IMR-90 (cell line): ENCODE measurements at regions not wholly inside any gene's neighbourhood (a gene's known extent, or its start where the extent isn't known, plus 50 kb on each side); places are given as distances from the start of the nearest gene placed in this dataset.

Source experiments
- ATAC-seq: fragments of 200-7000 bp; cut with Tn5 transposase; 2 replicates; pipeline ENCODE4 v1.9.1; 2020; ENCODE audit warnings: low read depth, mild to moderate bottlenecking, moderate library complexity
- BruUV-seq: library from RNA; stranded (reverse); fragments of 400-500 nt; replicated peaks from 2 replicates; lab custom pipeline; 2021; lab: Mats Ljungman, UMichigan
- CTCF ChIA-PET: fragments of 300-600 bp; formaldehyde crosslinking; extraction: SDS; loops from one replicate; lab custom pipeline; 2021; ENCODE audit warnings: antibody characterized with exemption; lab: Yijun Ruan, JAX
- POLR2A ChIA-PET: fragments of 300-600 bp; sonication (Branson Sonifier 250); formaldehyde crosslinking; loops from one replicate; lab custom pipeline; 2022; ENCODE audit warnings: antibody characterized with exemption; ENCODE audit not compliant: unreplicated experiment; lab: Charles Lee
- DNase-seq: peaks from one replicate; pipeline ENCODE4 v3.0.0; 2013
- H2AFZ ChIP-seq: replicated peaks from 2 replicates; pipeline ENCODE3; 2013; ENCODE audit warnings: low read length, mild to moderate bottlenecking; ENCODE audit not compliant: poor library complexity
- H2AK5ac ChIP-seq: 2 replicates; pipeline ENCODE4 v1.6.1; 2013; ENCODE audit warnings: low read depth, low read length, inconsistent platforms
- H2AK9ac ChIP-seq: replicated peaks from 2 replicates; pipeline ENCODE3; 2013; ENCODE audit warnings: mild to moderate bottlenecking, low read depth, low read length, moderate library complexity; ENCODE audit not compliant: poor library complexity
- H2BK120ac ChIP-seq: 2 replicates; pipeline ENCODE4 v1.6.1; 2013; ENCODE audit warnings: low read depth, low read length, inconsistent platforms
- H2BK15ac ChIP-seq: 3 replicates; pipeline ENCODE4 v1.6.1; 2013; ENCODE audit warnings: low read depth, low read length, inconsistent platforms
- H2BK20ac ChIP-seq: 2 replicates; pipeline ENCODE4 v1.6.1; 2013; ENCODE audit warnings: low read depth, mild to moderate bottlenecking, inconsistent platforms, low read length, moderate library complexity
- H2BK5ac ChIP-seq: 2 replicates; pipeline ENCODE4 v1.6.1; 2013; ENCODE audit warnings: mild to moderate bottlenecking, low read depth, low read length, inconsistent platforms; ENCODE audit not compliant: poor library complexity, severe bottlenecking
- H3K14ac ChIP-seq: replicated peaks from 2 replicates; pipeline ENCODE4 v1.6.1; 2013; ENCODE audit warnings: low read depth, low read length, inconsistent platforms
- H3K18ac ChIP-seq: 2 replicates; pipeline ENCODE4 v1.6.1; 2013; ENCODE audit warnings: low read depth, low read length, control low read depth
- H3K23ac ChIP-seq: 2 replicates; pipeline ENCODE4 v1.6.1; 2013; ENCODE audit warnings: low read depth, low read length, inconsistent platforms
- H3K27ac ChIP-seq: 2 replicates; pipeline ENCODE4 v1.5.1; 2013; ENCODE audit warnings: mild to moderate bottlenecking, control low read depth, low read length; ENCODE audit not compliant: insufficient read depth
- H3K27me3 ChIP-seq: 2 replicates; pipeline ENCODE4 v1.6.1; 2013; ENCODE audit warnings: low read length; ENCODE audit not compliant: control insufficient read depth, insufficient read depth
- H3K36me3 ChIP-seq: 2 replicates; pipeline ENCODE4 v1.6.1; 2013; ENCODE audit warnings: low read length, mixed read lengths; ENCODE audit not compliant: control insufficient read depth, insufficient read depth
- H3K4ac ChIP-seq: 2 replicates; pipeline ENCODE4 v1.6.1; 2013; ENCODE audit warnings: low read depth, low read length, inconsistent platforms
- H3K4me1 ChIP-seq: 2 replicates; pipeline ENCODE4 v1.6.1; 2013; ENCODE audit warnings: low read length, mixed read lengths; ENCODE audit not compliant: control insufficient read depth, insufficient read depth
- H3K4me2 ChIP-seq: 2 replicates; pipeline ENCODE4 v1.6.1; 2013; ENCODE audit warnings: low read depth, mild to moderate bottlenecking, control low read depth, low read length, moderate library complexity
- H3K4me3 ChIP-seq: 2 replicates; pipeline ENCODE4 v1.5.1; 2013; ENCODE audit warnings: low read depth, mild to moderate bottlenecking, control low read depth, low read length, moderate library complexity; ENCODE audit not compliant: insufficient read depth
- H3K56ac ChIP-seq: 2 replicates; pipeline ENCODE4 v1.6.1; 2013; ENCODE audit warnings: low read length, inconsistent platforms; ENCODE audit not compliant: insufficient read depth; ENCODE audit errors: extremely low read depth
- H3K79me1 ChIP-seq, 2 experiments: 2 replicates each; pipeline ENCODE4 v1.6.1; 2013; ENCODE audit warnings: low read length in 2 of 2, inconsistent platforms in 1 of 2, low read depth in 1 of 2
- H3K9ac ChIP-seq: 2 replicates; pipeline ENCODE4 v1.6.1; 2013; ENCODE audit warnings: low read depth, low read length, control low read depth
- H3K9me1 ChIP-seq: 2 replicates; pipeline ENCODE4 v1.6.1; 2013; ENCODE audit warnings: low read length, inconsistent platforms; ENCODE audit not compliant: insufficient read depth
- H3K9me3 ChIP-seq: 2 replicates; pipeline ENCODE4 v1.6.1; 2013; ENCODE audit warnings: low read length; ENCODE audit not compliant: control insufficient read depth, insufficient read depth
- H4K20me1 ChIP-seq: 2 replicates; pipeline ENCODE4 v1.6.1; 2013; ENCODE audit warnings: low read length, inconsistent platforms; ENCODE audit not compliant: insufficient read depth
- H4K5ac ChIP-seq: 2 replicates; pipeline ENCODE4 v1.6.1; 2013; ENCODE audit warnings: mild to moderate bottlenecking, low read depth, low read length, control low read depth
- H4K8ac ChIP-seq, 2 experiments: 2 replicates each; pipeline ENCODE4 v1.6.1; 2013; ENCODE audit warnings: low read depth in 2 of 2, low read length in 2 of 2, control low read depth in 1 of 2, inconsistent platforms in 1 of 2
- H4K91ac ChIP-seq: 2 replicates; pipeline ENCODE4 v1.6.1; 2013; ENCODE audit warnings: low read depth, low read length, inconsistent platforms; ENCODE audit not compliant: insufficient read depth
- BHLHE40 ChIP-seq: fragments of 150-350 bp; IDR thresholded peaks from 2 replicates; pipeline ENCODE4 v1.6.1; 2016; ENCODE audit warnings: mild to moderate bottlenecking, low read depth, low read length
- CEBPB ChIP-seq: IDR thresholded peaks from 2 replicates; pipeline ENCODE4 v1.6.1; 2012; ENCODE audit warnings: low read depth, low read length, improper control_type of control experiment
- CHD1 ChIP-seq: IDR thresholded peaks from 2 replicates; pipeline ENCODE4 v1.6.1; 2012; ENCODE audit warnings: low read depth, low read length, improper control_type of control experiment
- FOS ChIP-seq: fragments of 150-350 bp; IDR thresholded peaks from 2 replicates; pipeline ENCODE4 v1.6.1; 2016; ENCODE audit warnings: low read depth, low read length
- MAFK ChIP-seq: IDR thresholded peaks from 2 replicates; pipeline ENCODE4 v1.6.1; 2012; ENCODE audit warnings: low read depth, low read length, improper control_type of control experiment
- MAZ ChIP-seq: IDR thresholded peaks from 2 replicates; pipeline ENCODE4 v1.6.1; 2012; ENCODE audit warnings: low read depth, mild to moderate bottlenecking, low read length, improper control_type of control experiment, moderate library complexity, borderline replicate concordance
- MXI1 ChIP-seq: IDR thresholded peaks from 2 replicates; pipeline ENCODE4 v1.6.1; 2012; ENCODE audit warnings: low read depth, mild to moderate bottlenecking, low read length, moderate library complexity, borderline replicate concordance
- NFE2L2 ChIP-seq: fragments of 150-350 bp; IDR thresholded peaks from 2 replicates; pipeline ENCODE4 v1.6.1; 2016; ENCODE audit warnings: low read depth, mild to moderate bottlenecking, low read length
- POLR2A ChIP-seq: IDR thresholded peaks from 2 replicates; pipeline ENCODE4 v1.6.1; 2012; ENCODE audit warnings: mild to moderate bottlenecking, low read depth, low read length
- RAD21 ChIP-seq: IDR thresholded peaks from 2 replicates; pipeline ENCODE4 v1.6.1; 2012; ENCODE audit warnings: low read length, improper control_type of control experiment
- RCOR1 ChIP-seq: IDR thresholded peaks from 2 replicates; pipeline ENCODE4 v1.6.1; 2012; ENCODE audit warnings: mild to moderate bottlenecking, low read length, improper control_type of control experiment; ENCODE audit not compliant: insufficient replicate concordance
- RFX5 ChIP-seq: IDR thresholded peaks from 2 replicates; pipeline ENCODE4 v1.8.0; 2012; ENCODE audit warnings: low read depth, mild to moderate bottlenecking, low read length, moderate library complexity
- SMC3 ChIP-seq: fragments of 150-350 bp; IDR thresholded peaks from 2 replicates; pipeline ENCODE4 v1.6.1; 2016; ENCODE audit warnings: low read depth, mild to moderate bottlenecking, antibody characterized with exemption, low read length, moderate library complexity
- WGBS, 2 experiments: methylation state at CpG; one replicate each; pipeline versions ENCODE4 v1.1.5 to v1.1.7; 2013; ENCODE audit warnings: missing lambda C conversion rate in 2 of 2; ENCODE audit not compliant: insufficient read length in 1 of 2; ENCODE audit errors: extremely low coverage in 2 of 2; 5-methylcytosine and 5-hydroxymethylcytosine counted together
- dilution Hi-C: fragments of 300-500 bp; cut with HindIII; formaldehyde crosslinking; loops from one replicate; pipeline ENCODE4 v1.14.3; 2018; ENCODE audit warnings: low sequenced_read_pairs; ENCODE audit not compliant: unreplicated experiment
- in situ Hi-C: fragments of 300-500 bp; cut with MboI; formaldehyde crosslinking; loops from 3 replicates; pipeline ENCODE4 v1.14.3; 2019; ENCODE audit warnings: low sequenced_read_pairs, inconsistent platforms, mixed read lengths
- intact Hi-C: fragments of 100-400 bp; cut with micrococcal nuclease; formaldehyde crosslinking; loops from 2 replicates; pipeline ENCODE4 v1.10.0; 2022
- TF ChIP-seq, protein P1 (sequence below): fragments of 150-350 bp; IDR thresholded peaks from 2 replicates; pipeline ENCODE4 v1.6.1; 2017; ENCODE audit warnings: mild to moderate bottlenecking, antibody characterized with exemption, low read length, low read depth
- TF ChIP-seq, protein P2 (sequence below): fragments of 150-350 bp; IDR thresholded peaks from 2 replicates; pipeline ENCODE4 v1.6.1; 2016; ENCODE audit warnings: low read depth, mild to moderate bottlenecking, low read length, moderate library complexity, borderline replicate concordance
- TF ChIP-seq, protein P3 (sequence below): conservative IDR thresholded peaks from 2 replicates; pipeline ENCODE4 v1.5.1; 2012; ENCODE audit warnings: mild to moderate bottlenecking, low read depth, low read length, improper control_type of control experiment

DNA sequence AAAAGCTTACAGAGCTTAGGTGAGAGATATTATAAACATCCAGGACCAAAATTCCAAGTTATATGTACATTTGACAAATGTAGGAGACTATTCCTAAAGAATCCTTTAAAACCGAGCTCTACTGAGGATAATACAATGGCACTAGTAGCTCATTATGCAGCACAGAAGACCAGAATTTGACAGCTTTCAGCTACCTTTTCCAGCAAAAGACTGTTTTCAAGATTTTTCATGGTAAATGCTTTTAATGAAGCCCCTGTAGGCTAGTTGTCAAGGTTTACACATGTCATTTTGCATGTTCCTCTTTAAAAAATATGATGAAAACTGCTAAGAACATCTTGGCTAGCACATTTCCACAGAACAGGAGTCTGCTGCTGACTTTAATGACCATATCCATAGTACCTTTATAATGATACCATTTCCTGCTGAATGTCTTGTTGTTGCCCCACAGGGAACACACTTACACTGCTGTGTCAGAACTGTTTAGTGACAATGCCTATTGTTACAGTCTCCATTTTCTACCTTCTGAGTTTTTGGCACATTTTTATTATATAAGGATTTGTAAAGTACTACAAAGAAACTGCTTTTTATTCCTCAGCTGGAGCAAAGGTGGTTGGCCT is 1382.3 kb downstream of the RAPGEF2 start:
- Histone ChIP-seq H3K23ac (no peak overlapping the region), H3K36me3 (no peaks in the 10 kb centered on the region), H3K4me1 (no peaks in the 10 kb centered on the region), H3K4me3 (no peak overlapping the region), H4K91ac (no peak overlapping the region), H3K9me3 (peaks cover 7% of the 10 kb centered on the region; the same call in 1 of the 2 replicates), H4K8ac (no peak overlapping the region), H3K79me1 (no peaks in the 10 kb centered on the region), H2AK9ac (no peak overlapping the region), H4K20me1 (no peaks in the 10 kb centered on the region), H2BK5ac (no peak overlapping the region), H2AK5ac (no peak overlapping the region), H3K4ac (no peak overlapping the region), H3K56ac (no peak overlapping the region), H3K14ac (no peak overlapping the region), H2BK15ac (no peak overlapping the region), H3K4me2 (no peak overlapping the region), H3K27ac (no peak overlapping the region), H3K18ac (no peak overlapping the region), H2BK20ac (no peak overlapping the region), H2AFZ (no peak overlapping the region), H4K5ac (no peak overlapping the region), H3K27me3 (no peaks in the 10 kb centered on the region), H3K9me1 (no peaks in the 10 kb centered on the region), H2BK120ac (no peak overlapping the region), H3K9ac (no peak overlapping the region)
- TF ChIP-seq POLR2A = no peak
- no peak for TF ChIP-seq MXI1
- TF ChIP-seq CEBPB = no peak
- no peak for TF ChIP-seq RCOR1
- TF ChIP-seq, protein P1, sequence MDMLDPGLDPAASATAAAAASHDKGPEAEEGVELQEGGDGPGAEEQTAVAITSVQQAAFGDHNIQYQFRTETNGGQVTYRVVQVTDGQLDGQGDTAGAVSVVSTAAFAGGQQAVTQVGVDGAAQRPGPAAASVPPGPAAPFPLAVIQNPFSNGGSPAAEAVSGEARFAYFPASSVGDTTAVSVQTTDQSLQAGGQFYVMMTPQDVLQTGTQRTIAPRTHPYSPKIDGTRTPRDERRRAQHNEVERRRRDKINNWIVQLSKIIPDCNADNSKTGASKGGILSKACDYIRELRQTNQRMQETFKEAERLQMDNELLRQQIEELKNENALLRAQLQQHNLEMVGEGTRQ = no peak
- TF ChIP-seq NFE2L2 = no peak
- TF ChIP-seq, protein P2, sequence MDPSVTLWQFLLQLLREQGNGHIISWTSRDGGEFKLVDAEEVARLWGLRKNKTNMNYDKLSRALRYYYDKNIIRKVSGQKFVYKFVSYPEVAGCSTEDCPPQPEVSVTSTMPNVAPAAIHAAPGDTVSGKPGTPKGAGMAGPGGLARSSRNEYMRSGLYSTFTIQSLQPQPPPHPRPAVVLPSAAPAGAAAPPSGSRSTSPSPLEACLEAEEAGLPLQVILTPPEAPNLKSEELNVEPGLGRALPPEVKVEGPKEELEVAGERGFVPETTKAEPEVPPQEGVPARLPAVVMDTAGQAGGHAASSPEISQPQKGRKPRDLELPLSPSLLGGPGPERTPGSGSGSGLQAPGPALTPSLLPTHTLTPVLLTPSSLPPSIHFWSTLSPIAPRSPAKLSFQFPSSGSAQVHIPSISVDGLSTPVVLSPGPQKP = no peak
- no peak for TF ChIP-seq MAFK
- TF ChIP-seq SMC3 = no peak
- TF ChIP-seq, protein P3, sequence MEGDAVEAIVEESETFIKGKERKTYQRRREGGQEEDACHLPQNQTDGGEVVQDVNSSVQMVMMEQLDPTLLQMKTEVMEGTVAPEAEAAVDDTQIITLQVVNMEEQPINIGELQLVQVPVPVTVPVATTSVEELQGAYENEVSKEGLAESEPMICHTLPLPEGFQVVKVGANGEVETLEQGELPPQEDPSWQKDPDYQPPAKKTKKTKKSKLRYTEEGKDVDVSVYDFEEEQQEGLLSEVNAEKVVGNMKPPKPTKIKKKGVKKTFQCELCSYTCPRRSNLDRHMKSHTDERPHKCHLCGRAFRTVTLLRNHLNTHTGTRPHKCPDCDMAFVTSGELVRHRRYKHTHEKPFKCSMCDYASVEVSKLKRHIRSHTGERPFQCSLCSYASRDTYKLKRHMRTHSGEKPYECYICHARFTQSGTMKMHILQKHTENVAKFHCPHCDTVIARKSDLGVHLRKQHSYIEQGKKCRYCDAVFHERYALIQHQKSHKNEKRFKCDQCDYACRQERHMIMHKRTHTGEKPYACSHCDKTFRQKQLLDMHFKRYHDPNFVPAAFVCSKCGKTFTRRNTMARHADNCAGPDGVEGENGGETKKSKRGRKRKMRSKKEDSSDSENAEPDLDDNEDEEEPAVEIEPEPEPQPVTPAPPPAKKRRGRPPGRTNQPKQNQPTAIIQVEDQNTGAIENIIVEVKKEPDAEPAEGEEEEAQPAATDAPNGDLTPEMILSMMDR = no peak
- no peak for TF ChIP-seq CHD1
- TF ChIP-seq RAD21 = no peak
- no peak for TF ChIP-seq MAZ
- no peak for TF ChIP-seq FOS
- TF ChIP-seq BHLHE40 = no peak
- TF ChIP-seq RFX5 = no peak
- ATAC-seq (no peak), DNase-seq (no peak)
- no CpG with 5 or more reads among the region's 1 CpG for WGBS, 2 experiments
- dilution Hi-C loops (no loop called here), intact Hi-C loops (no loop called here), in situ Hi-C loops (no loop called here)
- ChIA-PET POLR2A (no interaction called here), CTCF (no interaction called here)
- BruUV-seq = no TSS peak
